ENCODE measurements at regions not wholly inside any gene's neighbourhood (a gene's known extent, or its start where the extent isn't known, plus 50 kb on each side); places are given as distances from the start of the nearest gene placed in this dataset.
"Not testable (repeated sequence)": the region's sequence is repeated elsewhere in the genome, so short reads cannot be mapped to it uniquely, and the experiment has no call there.

- no peak for TF ChIP-seq POLR2A (IDR thresholded peaks at IDR 0.05; ENCODE audit: low read length)
- TF ChIP-seq GATA1 (IDR thresholded peaks at IDR 0.05; ENCODE audit: low read depth, low read length): no peak
- no peak for DNase-seq
These were observed 54.9 kb upstream of the ZNF678 start for GRCh38 chr1:227508431-227508830.

GRCh38 chr1:227506490-227507393 is 56.6 kb upstream of the ZNF678 start:
- not testable (repeated sequence) for DNase-seq

GRCh38 chr1:227496045-227496444 is 67.3 kb upstream of the ZNF678 start:
- not testable (repeated sequence) for DNase-seq

- not testable (repeated sequence) for DNase-seq
These were observed 69.3 kb upstream of the ZNF678 start for GRCh38 chr1:227493863-227494551.

- TF ChIP-seq GATA1 (IDR thresholded peaks at IDR 0.05; ENCODE audit: low read depth, low read length) (no peak), POLR2A (IDR thresholded peaks at IDR 0.05; ENCODE audit: low read length) (no peak)
- DNase-seq: no peak
These were observed 72.9 kb upstream of the ZNF678 start for GRCh38 chr1:227490478-227490877.

- TF ChIP-seq POLR2A (IDR thresholded peaks at IDR 0.05; ENCODE audit: low read length): no peak
- TF ChIP-seq GATA1 (IDR thresholded peaks at IDR 0.05; ENCODE audit: low read depth, low read length): no peak
- no peak for DNase-seq
These were observed 73.4 kb upstream of the ZNF678 start for GRCh38 chr1:227490001-227490400.

GRCh38 chr1:227489572-227489971 is 73.8 kb upstream of the ZNF678 start:
- DNase-seq: no peak
- TF ChIP-seq POLR2A (IDR thresholded peaks at IDR 0.05; ENCODE audit: low read length): no peak
- no peak for TF ChIP-seq GATA1 (IDR thresholded peaks at IDR 0.05; ENCODE audit: low read depth, low read length)

GRCh38 chr1:227487606-227488005 is 75.8 kb upstream of the ZNF678 start:
- DNase-seq: no peak
- no peak for TF ChIP-seq GATA1 (IDR thresholded peaks at IDR 0.05; ENCODE audit: low read depth, low read length)
- no peak for TF ChIP-seq POLR2A (IDR thresholded peaks at IDR 0.05; ENCODE audit: low read length)

GRCh38 chr1:227486559-227486958 is 76.8 kb upstream of the ZNF678 start:
- no peak for TF ChIP-seq POLR2A (IDR thresholded peaks at IDR 0.05; ENCODE audit: low read length)
- TF ChIP-seq GATA1 (IDR thresholded peaks at IDR 0.05; ENCODE audit: low read depth, low read length): no peak
- DNase-seq: no peak

GRCh38 chr1:227482023-227482299 is 81.4 kb upstream of the ZNF678 start:
- TF ChIP-seq GATA1 (IDR thresholded peaks at IDR 0.05; ENCODE audit: low read depth, low read length) (no peak), POLR2A (IDR thresholded peaks at IDR 0.05; ENCODE audit: low read length) (no peak)
- no peak for DNase-seq

GRCh38 chr1:227474072-227474471 is 89.3 kb upstream of the ZNF678 start:
- not testable (repeated sequence) for DNase-seq

GRCh38 chr1:227472772-227473171 is 90.6 kb upstream of the ZNF678 start:
- DNase-seq: no peak
- TF ChIP-seq GATA1 (IDR thresholded peaks at IDR 0.05; ENCODE audit: low read depth, low read length) (no peak), POLR2A (IDR thresholded peaks at IDR 0.05; ENCODE audit: low read length) (no peak)

GRCh38 chr1:227470688-227471087 is 92.7 kb upstream of the ZNF678 start:
- no peak for TF ChIP-seq POLR2A (IDR thresholded peaks at IDR 0.05; ENCODE audit: low read length)
- TF ChIP-seq GATA1 (IDR thresholded peaks at IDR 0.05; ENCODE audit: low read depth, low read length): no peak
- no peak for DNase-seq

GRCh38 chr1:227469708-227470107 is 93.6 kb upstream of the ZNF678 start:
- TF ChIP-seq POLR2A (IDR thresholded peaks at IDR 0.05; ENCODE audit: low read length): no peak
- no peak for TF ChIP-seq GATA1 (IDR thresholded peaks at IDR 0.05; ENCODE audit: low read depth, low read length)
- DNase-seq: no peak

- TF ChIP-seq GATA1 (IDR thresholded peaks at IDR 0.05; ENCODE audit: low read depth, low read length): no peak
- TF ChIP-seq POLR2A (IDR thresholded peaks at IDR 0.05; ENCODE audit: low read length): no peak
- no peak for DNase-seq
These were observed 97.2 kb upstream of the ZNF678 start for GRCh38 chr1:227466039-227466645.
